ENCODE measurements at regions not wholly inside any gene's neighbourhood (a gene's known extent, or its start where the extent isn't known, plus 50 kb on each side); places are given as distances from the start of the nearest gene placed in this dataset.

DNA sequence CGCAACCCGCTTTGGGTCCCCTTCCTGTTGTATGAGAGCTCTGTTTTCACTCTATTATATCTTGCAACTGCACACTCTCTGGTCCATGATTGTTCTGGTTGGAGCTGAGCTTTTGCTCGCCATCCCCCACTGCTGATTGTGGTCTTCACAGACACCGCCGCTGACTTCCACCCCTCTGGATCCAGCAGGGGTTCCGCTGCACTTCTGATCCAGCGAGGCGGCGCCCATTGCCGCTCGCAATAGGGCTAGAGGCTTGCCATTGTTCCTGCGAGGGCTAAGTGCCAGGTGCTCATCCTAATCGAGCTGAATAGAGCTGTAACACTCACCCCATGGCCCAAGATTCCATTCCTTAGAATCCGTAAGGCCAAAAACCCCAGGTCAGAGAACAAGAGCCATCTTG, 1905.8 kb upstream of the RAG2 start:
- no peaks in the 10 kb centered on the region for H3K36me3 Mint-ChIP-seq (ENCODE audit: insufficient read depth)
- no peak overlapping the region for H3K27ac Mint-ChIP-seq
- no peaks in the 10 kb centered on the region for H3K4me1 Mint-ChIP-seq (ENCODE audit: low read depth)
- TF ChIP-seq, protein P1, sequence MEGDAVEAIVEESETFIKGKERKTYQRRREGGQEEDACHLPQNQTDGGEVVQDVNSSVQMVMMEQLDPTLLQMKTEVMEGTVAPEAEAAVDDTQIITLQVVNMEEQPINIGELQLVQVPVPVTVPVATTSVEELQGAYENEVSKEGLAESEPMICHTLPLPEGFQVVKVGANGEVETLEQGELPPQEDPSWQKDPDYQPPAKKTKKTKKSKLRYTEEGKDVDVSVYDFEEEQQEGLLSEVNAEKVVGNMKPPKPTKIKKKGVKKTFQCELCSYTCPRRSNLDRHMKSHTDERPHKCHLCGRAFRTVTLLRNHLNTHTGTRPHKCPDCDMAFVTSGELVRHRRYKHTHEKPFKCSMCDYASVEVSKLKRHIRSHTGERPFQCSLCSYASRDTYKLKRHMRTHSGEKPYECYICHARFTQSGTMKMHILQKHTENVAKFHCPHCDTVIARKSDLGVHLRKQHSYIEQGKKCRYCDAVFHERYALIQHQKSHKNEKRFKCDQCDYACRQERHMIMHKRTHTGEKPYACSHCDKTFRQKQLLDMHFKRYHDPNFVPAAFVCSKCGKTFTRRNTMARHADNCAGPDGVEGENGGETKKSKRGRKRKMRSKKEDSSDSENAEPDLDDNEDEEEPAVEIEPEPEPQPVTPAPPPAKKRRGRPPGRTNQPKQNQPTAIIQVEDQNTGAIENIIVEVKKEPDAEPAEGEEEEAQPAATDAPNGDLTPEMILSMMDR (IDR thresholded peaks at IDR 0.05; ENCODE audit: unreplicated experiment): no peak
- DNase-seq (ENCODE audit: low spot score, unreplicated experiment): no peak
- no peak overlapping the region for H3K4me3 Mint-ChIP-seq (ENCODE audit: low read depth)
- H3K9me3 Mint-ChIP-seq (ENCODE audit: low read depth): no peaks in the 10 kb centered on the region
- H3K27me3 Mint-ChIP-seq: no peaks in the 10 kb centered on the region

DNA sequence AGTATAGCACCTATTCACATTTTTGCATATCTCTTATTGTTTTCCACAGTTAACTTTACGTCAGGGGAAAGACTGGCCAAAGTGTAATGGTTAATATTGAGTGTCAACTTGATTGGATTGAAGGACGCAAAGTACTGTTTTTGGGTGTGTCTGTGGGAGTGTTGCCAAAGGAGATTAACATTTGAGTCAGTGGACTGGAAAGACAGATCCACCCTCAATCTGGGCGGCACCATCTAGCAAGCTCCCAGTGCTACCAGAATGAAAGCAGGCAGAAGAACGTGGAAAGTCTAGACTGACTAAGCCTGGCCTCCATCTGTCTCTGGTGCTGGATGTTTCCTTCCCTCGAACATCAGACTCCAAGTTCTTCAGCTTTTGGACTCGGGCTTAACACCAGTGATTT, 1900.7 kb upstream of the RAG2 start:
- TF ChIP-seq, protein P1 (IDR thresholded peaks at IDR 0.05; ENCODE audit: unreplicated experiment): no peak
- DNase-seq (ENCODE audit: low spot score, unreplicated experiment): no peak
- Mint-ChIP-seq H3K4me1 (ENCODE audit: low read depth) (no peaks in the 10 kb centered on the region), H3K36me3 (ENCODE audit: insufficient read depth) (no peaks in the 10 kb centered on the region), H3K27ac (no peak overlapping the region), H3K27me3 (no peaks in the 10 kb centered on the region), H3K9me3 (ENCODE audit: low read depth) (no peaks in the 10 kb centered on the region), H3K4me3 (ENCODE audit: low read depth) (no peak overlapping the region)

DNA sequence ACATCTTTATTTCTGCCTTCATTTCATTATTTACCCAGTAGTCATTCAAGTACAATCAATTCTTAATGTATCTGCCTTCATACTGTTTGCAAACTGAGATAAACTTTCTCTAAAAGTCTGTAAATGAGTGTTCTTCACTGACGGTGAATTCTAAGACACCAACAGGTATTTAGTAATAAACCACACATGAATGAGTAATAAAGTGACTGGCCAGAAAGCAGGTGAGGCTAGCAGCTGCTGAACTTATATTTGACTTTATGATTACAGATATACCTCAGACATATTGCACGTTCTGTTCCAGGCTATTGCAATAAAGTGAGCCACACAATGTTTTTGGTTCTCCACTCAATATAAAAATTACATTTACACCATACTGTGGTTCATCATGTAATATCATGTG, 1894.0 kb upstream of the RAG2 start:
- Mint-ChIP-seq H3K4me3 (ENCODE audit: low read depth) (no peak overlapping the region), H3K9me3 (ENCODE audit: low read depth) (peaks cover 5% of the 10 kb centered on the region), H3K36me3 (ENCODE audit: insufficient read depth) (no peaks in the 10 kb centered on the region), H3K4me1 (ENCODE audit: low read depth) (no peaks in the 10 kb centered on the region), H3K27me3 (no peaks in the 10 kb centered on the region), H3K27ac (no peak overlapping the region)
- no peak for DNase-seq (ENCODE audit: low spot score, unreplicated experiment)
- TF ChIP-seq, protein P1 (IDR thresholded peaks at IDR 0.05; ENCODE audit: unreplicated experiment): no peak

DNA sequence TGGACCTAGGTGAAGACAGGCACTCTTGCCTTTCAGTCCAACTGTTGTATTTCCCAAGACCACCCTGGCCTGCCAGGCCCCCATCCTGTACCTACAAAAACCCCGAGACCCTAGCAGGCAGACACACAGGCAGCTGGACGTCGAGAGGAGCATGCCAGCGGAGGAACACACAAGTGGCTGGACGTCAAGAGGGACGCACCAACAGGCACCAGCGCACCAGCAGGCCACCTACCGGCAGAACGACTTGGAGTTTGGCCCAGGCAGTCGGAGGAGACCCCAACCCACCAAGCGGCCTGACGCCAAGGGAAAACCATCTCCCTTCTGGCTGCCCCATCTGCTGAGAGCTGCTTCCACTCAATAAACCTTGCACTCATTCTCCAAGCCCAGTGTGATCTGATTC, 1883.4 kb upstream of the RAG2 start:
- no peak for DNase-seq (ENCODE audit: low spot score, unreplicated experiment)
- no peaks in the 10 kb centered on the region for H3K9me3 Mint-ChIP-seq (ENCODE audit: low read depth)
- H3K36me3 Mint-ChIP-seq (ENCODE audit: insufficient read depth): no peaks in the 10 kb centered on the region
- no peak overlapping the region for H3K4me3 Mint-ChIP-seq (ENCODE audit: low read depth)
- H3K27me3 Mint-ChIP-seq: no peaks in the 10 kb centered on the region
- no peaks in the 10 kb centered on the region for H3K4me1 Mint-ChIP-seq (ENCODE audit: low read depth)
- H3K27ac Mint-ChIP-seq: no peak overlapping the region
- TF ChIP-seq, protein P1 (IDR thresholded peaks at IDR 0.05; ENCODE audit: unreplicated experiment): no peak

DNA sequence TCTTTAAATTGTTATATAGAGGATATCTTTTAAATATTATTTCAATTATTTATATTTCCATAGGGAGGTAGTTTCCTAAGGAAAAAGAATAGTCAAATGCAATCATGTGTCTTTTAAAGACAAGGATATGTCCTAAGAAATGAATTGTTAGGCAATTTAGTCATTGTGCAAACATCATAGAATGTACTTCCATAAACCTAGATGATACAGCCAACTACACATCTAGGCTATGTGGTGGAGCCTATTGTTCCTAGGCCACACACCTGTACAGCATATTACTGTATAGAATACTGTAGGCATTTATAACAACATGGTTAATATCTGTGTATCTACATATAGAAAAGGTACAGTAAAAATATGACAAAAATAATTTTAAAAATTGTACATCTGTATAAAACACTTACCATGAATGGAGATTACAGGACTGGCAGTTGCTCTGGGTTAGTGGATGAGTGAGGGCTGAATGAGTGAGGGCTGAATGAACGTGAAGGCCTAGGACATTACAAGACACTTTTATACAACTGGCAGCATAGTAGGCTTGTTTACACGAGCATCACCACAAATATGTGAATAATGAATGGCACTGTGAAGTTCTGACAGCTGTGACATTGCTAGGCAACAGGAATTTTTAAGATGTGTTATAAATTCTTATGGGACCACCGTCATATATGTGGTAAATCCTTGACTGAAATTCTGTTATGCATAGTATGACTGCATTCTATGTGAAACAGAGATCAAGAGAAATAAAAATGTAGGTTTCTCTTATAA, 1879.0 kb upstream of the RAG2 start:
- H3K36me3 Mint-ChIP-seq (ENCODE audit: insufficient read depth): no peaks in the 10 kb centered on the region
- H3K4me3 Mint-ChIP-seq (ENCODE audit: low read depth): no peak overlapping the region
- H3K27me3 Mint-ChIP-seq: no peaks in the 10 kb centered on the region
- no peak for DNase-seq (ENCODE audit: low spot score, unreplicated experiment)
- peaks cover 4% of the 10 kb centered on the region for H3K4me1 Mint-ChIP-seq (ENCODE audit: low read depth)
- no peaks in the 10 kb centered on the region for H3K9me3 Mint-ChIP-seq (ENCODE audit: low read depth)
- TF ChIP-seq, protein P1 (IDR thresholded peaks at IDR 0.05; ENCODE audit: unreplicated experiment): no peak
- no peak overlapping the region for H3K27ac Mint-ChIP-seq
